NCI-H1105 (cell line): ENCODE measurements at regions not wholly inside any gene's neighbourhood (a gene's known extent, or its start where the extent isn't known, plus 50 kb on each side); places are given as distances from the start of the nearest gene placed in this dataset.
A peak's percentile ranks its signal among the peaks of the same experiment; 100 is the strongest.
"Not testable (repeated sequence)": the region's sequence is repeated elsewhere in the genome, so short reads cannot be mapped to it uniquely, and the experiment has no call there.

ENCODE experiments used
- DNase-seq: peaks from one replicate; lab custom pipeline; 2025; lab: John Stamatoyannopoulos, UW

DNA sequence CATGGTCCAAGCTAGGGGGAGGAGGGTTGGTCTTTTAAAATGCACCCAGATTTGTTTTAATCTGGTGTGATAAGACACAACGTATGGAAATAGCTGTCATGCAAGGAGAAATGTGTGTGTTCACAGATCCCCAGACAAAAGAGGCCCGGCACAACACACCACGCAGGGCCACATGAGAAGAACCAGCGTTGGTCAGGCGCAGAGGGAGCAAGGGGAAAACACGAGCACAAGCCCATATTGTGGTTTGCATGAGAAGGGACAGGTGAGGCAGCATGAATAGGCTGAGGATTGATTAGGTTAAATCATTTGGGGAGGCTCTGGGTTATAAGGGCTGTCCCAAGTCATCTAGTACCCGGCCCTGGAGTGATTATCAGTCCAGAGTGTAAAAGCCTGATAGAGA lies 272.5 kb upstream of the NCKAP5 start:
- DNase-seq = no peak

DNA sequence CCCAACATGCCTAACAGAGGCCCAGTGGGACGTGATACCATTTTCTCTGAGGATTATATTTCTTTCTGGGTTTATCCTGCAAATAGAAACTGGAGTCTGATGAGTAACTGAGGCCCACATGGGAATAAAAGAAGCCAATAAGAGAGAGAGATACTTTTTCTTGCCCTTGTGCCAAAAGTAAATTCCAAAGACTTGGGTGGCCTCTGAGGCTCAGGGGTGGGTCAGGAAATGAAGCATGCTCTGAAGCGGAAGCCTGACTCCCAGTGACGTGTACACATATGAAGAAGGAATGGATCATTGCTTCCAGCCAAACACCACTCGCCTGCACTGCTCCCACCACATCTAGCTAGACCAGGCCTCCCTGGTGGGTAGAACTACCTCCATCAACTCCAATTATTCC lies 273.6 kb upstream of the NCKAP5 start:
- no peak for DNase-seq

DNA sequence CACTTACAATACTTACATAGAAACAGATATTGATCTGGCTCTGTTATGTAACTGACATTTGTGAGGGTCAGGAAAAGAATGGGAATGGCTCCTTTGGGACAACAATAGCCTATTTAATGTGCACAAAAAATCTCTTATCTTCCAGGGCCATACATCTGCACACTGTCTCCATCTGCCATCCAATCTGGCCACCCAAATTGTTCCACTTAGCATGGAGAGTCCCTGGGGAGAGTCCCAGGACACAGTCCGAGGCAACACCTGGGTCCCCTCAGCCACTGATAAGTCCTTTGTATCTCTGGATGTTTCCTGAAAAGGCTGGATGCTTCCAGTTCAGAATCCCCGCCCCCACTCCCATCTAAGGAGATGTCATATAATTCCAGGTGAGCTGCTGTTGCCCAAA lies 274.2 kb upstream of the NCKAP5 start:
- DNase-seq = no peak

DNA sequence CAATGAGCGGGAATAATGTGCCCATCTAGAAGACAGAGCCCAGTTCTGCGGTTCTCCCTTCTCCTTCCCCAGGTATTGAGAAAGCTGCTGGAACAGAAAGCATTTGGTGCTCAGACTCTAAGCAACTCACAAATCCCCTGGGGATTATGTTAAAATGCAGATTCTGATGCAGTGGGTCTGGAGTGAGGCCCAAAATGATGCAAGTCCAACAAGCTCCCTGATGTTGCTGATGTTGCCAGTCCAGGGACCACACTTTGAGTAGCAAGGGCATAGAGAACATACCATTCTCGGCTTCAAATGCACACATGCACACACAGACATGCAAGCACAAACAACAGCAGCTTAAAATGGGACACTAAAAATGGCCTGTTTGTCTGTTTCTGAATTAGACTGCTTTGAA lies 274.8 kb upstream of the NCKAP5 start:
- no peak for DNase-seq

DNA sequence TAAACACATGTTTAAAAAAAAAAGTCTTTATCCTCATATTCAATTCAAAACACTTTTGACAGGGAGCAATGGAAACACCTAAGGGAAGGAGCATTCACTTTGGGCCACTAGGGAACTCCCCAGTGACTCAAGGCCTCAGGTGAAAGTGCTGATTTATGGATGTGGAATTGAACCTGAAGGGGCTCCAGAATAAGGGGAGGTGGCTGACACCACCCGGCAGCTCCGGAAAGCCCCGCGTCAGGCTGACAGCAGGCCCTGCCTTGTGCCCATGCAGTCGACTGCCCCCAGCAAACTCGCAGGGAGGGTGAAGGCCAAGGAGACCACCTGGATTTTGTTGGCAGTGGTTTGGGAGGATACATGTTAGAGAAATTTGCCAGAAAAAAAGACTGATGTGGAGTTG lies 275.3 kb upstream of the NCKAP5 start:
- no peak for DNase-seq

DNA sequence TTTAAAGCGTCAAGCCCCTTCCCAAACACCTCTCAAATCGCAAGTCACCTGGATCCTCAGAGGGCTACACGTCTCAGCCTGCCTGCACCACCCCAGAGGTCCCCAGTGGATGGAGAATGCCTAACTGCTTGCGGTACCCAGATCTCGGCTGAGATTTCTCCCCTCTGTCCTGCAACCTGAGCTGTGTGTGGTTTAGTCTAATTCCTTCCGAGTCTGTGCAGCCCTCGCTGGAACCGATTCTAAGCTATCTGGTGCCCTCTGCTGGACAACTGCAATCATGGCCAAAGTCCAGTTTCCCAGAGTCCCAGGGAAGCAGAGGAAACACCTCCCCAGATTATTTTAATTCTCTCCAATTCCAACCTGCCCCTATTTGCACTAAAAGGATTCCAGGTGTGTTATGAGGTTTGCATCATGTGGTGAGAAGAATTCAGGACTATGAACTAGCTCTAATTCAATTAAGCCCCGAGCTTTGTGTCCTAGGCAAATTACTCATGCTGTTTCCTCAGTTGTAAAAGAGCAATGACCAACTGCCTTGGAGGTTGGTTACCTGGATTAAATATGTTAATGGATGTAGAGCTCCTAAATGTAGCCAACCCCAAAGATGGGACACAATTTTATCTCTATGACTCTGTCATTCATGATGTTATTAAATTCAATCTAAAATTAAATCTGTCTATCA lies 276.1 kb upstream of the NCKAP5 start:
- peak; percentile 46 for DNase-seq

DNA sequence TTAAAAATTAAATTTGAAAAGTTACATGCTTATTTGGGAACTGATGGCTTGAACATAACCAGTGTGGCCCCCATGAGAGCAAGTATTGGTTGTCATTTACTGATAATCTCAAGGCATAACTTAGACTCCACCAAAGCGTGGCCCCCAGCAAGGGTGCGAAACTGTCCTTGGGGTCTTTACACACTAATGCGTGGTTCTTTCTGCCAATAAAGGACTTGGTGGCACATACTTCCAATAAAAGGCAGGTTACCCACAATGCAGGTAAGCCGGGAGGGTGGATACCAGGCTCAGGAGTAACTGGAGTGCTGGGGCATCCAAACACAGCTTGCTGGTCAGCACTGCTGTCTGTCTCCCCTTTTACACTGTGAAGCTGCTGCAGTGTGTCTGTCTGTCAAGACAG lies 278.2 kb upstream of the NCKAP5 start:
- no peak for DNase-seq

DNA sequence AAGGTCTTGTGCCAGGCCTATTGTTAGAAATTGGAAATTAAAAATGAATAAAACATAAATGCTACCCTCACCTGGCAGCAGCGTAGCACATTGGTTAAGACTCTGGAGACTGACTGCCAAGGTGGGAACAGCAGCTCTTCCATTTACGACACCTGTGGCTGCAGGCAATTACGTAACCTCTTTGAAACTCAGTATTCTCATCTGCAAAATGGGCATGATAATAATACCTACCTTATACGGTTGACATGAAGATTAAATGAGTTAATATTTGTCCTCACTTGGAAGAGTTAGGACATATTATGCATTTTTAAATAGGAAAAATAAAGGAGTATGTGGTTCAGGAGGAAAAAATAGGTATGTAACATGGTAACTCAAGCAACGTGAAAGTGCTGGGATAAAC lies 279.3 kb upstream of the NCKAP5 start:
- DNase-seq = no peak

DNA sequence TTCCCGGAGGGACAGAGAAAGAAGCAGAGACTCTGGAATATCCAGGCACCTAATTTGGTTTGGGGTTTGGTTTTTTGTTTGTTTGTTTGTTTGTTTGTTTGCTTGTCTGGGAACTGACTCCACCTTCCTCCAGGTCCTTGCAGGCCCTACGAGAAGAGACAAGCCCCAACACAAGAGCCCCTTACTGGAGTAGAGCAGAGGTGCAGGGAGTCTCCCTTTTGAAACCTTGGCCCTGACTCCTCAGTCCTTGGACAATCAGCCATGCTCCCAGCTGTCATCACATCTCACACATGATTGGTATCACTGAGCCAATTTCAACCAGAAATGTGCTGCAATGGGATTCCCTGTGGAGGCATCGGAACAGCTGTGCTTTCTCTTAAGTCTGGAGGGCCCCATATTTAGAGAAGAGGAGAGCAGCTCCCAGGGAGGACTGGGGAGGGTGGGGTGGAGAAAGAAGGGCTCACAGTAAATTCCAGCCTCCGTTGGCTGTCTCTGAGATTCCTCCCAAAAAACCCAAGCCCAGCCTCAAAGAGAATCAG lies 279.9 kb upstream of the NCKAP5 start:
- no peak for DNase-seq

DNA sequence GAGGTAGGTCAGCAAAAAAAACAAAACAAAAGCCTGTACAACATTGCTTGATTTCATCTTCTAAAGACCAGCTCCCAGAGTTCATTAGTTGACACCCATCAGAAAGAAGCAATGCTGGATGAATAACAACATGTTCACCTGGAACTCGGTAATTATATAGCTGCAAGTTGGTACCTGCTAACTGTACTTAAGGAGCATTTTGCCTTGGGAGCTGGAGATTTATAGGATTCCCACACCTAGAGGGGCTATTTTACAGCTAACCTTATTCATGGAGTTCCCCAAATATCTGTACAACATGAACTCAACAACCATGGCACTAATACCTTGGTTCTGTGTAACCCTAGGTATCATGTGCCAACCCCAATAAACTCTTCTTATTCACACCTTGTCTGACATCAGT lies 281.1 kb upstream of the NCKAP5 start:
- DNase-seq = no peak

DNA sequence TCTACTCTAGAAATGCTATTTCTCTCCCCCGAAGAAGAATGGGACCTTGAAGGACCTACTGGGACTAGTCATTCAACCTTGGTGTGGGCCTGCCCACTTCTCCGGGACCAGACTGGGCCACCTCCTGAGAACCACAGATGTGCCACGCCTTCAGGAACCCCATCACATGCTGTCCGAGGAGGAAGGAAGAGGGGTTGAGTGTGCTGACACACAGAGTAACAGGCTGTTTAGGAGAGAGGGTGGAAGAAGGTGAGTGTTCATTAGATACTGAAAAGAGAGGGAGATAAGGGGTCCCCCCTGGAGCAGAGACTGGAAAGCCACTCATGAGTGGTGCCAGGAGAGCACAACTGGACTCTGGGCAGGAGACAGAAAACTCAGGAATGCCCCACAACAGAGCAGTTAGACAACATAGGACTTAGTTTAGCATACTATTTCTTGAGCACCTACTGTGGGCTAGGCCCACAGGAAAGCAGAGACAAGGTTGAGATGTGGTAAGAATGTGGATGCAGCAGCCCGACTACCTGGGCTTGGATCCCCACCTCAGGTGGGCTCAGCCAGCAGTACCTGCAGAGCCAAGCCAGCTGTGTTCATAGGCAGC lies 286.4 kb upstream of the NCKAP5 start:
- DNase-seq = no peak

DNA sequence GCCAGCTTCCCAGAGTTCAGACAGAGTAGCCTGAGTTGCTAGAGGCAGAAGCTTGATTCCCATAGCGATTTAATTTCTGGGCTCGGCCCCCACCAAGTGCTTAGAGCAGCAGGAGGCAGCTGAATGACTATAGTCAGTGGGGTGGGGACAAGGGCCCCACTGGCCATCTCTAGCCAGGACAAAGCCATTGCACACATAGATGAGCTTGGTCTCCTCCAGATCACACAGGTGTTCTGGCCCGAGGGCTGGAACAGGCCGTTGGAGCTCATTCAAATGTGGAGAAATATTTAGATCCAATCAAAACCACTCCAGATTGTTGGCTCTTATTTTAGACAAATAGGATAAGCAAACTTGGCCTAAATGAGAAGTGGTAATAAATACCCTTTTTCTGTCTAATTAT lies 287.3 kb upstream of the NCKAP5 start:
- no peak for DNase-seq

DNA sequence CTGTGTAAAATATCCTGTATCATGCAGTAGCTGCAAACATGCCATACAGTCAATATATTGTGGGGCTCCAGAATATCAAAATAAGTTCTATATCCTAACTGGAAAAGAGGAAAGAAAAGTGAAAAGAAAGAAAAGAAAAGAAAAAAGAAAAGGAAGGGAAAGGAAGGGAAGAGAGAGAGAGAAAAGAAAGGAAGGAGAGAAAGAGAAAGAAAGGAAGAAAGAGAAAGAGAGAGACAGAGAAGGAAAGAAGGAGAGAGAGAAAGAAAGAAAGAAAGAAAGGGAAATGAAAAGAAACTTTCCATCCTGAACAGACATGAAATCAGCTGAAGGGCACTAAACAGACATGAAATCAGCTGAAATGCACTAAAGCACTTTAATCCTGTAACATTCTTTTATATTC lies 288.4 kb upstream of the NCKAP5 start:
- no peak for DNase-seq

DNA sequence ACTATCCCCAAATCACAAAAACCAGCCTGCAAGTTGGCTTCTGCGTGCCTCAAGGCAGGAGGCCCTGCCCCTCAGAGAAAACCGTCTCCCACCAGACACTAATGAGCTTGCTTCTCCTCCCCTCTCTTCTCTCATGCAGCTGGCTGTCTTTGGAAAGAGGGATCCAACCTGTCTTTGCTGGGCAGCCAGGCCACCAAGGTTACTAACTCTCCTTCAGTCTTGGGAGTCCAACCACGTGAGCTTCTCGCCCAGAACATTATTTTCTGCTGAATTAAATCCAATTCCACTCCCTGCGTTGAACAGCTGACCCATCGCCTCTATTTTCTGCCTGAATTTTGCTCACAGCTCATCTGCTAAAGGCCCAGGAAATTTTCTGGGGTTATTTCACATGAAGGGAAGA lies 291.3 kb upstream of the NCKAP5 start:
- DNase-seq = no peak

DNA sequence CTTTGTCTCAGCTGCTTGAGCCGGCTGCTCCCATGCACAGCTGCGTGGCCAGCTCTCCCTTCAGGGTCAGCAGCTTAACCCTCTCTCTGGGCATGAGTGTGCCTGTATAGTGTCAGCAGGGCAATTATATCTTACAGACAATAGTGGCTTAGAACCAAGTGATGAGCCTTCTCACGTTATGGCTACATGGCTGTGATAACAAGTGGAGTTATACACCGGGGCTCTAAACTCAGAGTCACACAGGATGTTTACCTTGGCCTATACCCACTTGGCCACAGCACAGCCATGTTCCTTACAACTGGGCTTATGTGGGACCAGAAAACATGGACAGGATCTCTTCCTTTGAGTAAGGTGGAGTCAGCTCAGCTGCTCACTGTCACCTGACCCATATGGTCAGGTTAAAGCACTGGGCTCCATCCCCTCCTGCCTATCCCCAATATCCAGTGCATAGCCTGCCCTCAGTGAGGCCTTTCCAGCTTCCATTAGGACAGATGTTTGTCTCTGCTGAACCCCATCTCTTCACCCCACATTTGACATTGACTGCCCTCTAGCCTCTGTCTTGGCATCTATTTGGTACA lies 294.2 kb upstream of the NCKAP5 start:
- DNase-seq = no peak

DNA sequence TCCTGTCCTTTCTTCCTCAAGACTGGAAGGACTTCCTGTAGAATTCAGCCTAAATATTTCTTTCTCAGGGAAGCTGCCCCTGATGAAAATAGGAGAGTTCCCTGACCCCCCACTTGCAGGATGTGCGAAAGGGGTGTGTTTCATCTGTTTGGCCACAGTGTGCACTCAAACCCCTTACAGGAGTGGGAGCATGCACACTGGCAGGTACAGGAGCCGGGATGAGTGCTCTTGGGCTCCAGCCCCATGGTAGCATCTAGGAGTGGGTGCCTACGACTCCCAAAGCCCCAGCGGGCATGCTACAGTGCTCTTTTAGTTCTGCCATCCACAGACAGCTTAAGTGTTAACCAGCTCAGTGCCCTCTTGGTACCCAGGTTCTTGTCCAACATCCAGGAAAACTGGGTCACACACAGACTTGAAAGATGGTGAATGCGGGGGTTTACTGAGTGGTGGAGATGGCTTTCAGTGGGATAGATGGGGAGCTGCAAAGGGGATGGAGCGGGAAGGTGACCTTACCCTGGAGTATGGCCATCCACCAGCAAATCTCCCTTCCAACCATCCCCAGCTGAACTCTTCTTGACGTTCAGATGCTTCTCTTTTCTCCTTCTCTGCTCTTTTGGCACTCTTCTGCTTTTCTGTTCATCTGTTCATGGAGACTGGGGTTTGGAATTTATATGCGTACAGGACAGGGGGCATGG lies 295.0 kb upstream of the NCKAP5 start:
- DNase-seq = no peak

DNA sequence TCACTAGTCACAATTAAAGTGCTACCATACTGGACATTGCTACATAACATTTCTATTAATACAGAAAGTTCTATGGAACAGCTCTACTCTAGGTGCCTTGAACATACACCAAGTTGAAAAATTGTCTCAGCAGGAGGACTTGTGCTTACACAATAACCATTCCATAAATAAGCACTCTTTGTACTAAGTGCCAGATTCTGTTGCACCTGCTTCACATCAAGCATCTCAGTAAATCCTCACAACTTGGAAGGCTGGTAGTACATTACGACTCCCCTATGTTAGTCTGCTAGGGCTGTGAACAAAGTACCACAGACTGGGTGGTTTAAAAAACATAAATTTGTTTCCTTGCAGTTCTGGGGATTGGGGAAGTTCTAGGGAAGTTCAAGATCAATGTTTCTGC lies 296.9 kb upstream of the NCKAP5 start:
- no peak for DNase-seq

DNA sequence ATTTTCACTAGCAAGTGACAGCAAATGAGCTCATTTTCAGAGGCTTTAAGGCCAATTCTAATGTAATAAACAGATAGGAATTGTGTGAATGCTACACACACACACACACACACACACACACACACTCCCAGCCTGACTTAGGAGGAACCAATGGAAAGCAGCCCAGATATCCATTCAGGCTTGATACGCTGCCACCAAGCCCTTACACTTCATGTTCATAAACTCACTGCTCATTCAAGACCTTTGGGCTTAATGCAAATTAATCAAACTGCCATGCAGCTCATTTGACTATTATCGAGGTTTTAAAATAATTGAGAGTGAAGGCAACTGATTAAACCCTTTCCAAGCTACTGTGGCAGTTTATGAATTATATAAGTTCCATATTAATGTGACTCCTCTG lies 298.9 kb upstream of the NCKAP5 start:
- DNase-seq = no peak

DNA sequence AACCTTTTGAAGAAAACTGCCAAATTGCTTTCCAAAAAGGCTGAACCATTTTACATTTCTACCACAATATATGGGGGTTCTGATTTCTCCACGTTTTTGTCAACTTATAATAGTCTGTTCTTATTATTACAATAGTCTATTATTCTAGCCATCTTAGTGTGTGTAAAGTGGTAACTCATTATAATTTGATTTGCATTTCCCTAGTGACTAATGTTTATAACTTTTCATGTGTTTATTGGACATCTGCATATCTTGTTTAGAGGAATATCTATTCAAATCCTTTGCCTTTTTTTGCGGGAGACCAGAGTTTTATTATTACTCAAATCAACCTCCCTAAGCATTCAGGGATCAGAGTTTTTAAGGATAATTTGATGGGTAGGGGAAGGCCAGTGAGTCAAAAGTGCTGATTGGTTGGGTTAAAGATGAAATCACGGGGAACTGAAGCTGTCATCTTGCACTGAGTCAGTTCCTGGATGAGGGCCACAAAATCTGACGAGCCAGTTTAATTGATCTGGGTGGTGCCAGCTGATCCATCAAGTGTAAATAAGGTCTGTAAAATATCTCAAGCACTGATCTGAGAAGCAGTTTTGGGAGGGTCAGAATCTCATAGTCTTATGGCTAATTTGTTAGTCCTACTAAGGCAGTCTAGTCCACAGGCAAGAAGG lies 303.4 kb upstream of the NCKAP5 start:
- no peak for DNase-seq

DNA sequence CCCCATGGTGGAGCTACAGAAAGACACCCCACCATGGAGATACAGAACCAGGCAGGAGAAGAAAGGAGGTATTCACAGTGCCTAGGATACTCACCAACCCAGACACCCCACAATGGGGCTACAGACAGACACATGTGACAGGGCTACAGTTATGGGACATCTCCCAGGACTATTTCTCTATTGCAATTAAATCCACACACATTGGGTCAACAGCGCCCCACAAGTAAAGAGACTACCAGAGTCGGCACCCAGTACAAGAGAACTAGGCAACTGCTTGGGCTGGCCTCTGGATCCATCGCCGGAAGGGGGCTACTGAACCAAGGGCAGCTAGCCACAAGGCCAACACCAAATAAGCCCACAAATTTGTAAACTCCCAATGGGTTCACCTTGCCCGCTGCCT lies 310.1 kb upstream of the NCKAP5 start:
- DNase-seq = no peak

DNA sequence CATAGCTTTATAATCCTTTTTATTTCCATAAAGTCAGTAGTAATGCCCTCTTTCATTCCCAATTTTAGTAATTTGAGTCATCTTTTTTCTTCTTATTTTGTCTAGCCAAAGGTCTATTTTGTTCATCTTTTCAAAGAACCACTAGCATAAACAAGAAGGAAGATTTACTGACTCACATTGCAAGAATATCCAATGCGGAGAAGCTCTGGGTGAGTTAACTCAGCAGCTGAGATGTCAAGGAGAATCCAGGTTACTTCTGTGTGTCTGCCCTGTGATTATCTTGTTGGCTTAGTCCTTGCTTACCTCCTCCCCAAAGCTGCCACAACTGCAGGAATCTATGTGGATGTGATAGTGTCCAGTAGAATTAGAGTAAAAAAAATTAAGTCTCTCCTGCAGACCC lies 311.4 kb upstream of the NCKAP5 start:
- no peak for DNase-seq

DNA sequence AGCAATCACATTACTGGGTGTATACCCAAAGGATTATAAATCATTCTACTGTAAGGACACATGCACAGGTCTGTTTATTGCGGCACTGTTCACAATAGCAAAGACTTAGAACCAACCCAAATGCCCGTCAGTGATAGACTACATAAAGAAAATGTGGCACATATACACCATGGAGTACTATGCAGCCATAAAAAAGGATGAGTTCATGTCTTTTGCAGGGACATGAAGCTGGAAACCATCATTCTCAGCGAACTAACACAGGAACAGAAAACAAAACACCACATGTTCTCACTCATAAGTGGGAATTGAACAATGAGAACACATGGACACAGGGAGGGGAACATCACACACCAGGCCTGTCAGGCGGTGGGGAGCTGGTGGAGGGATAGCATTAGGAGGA lies 313.9 kb upstream of the NCKAP5 start:
- not testable (repeated sequence) for DNase-seq
